Amniotic epithelial cell (primary cell): ENCODE measurements at regions not wholly inside any gene's neighbourhood (a gene's known extent, or its start where the extent isn't known, plus 50 kb on each side); places are given as distances from the start of the nearest gene placed in this dataset.

Experiments
- DNase-seq: peaks from one replicate; pipeline ENCODE4 v3.0.0-alpha.2; 2010; ENCODE audit warnings: low read depth

DNA sequence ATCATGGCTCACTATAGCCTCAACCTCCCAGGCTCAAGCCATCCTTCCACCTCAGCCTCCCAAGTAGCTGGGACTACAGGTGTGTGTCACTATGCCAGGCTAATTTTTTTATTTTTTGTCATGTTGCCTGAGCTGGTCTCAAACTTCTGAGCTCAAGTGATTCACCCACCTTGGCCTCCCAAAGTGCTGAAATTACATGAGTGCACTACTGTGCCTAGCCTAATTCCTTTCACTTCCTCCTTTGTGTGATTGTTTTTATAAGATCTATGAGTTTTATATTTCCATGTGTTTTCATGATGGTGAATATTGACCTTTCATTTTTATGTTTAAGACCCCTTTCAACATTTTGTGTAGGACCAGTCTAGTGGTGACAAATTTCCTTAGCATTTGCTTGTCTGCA, 55.2 kb upstream of the IL12B start:
- DNase-seq = no peak

DNA sequence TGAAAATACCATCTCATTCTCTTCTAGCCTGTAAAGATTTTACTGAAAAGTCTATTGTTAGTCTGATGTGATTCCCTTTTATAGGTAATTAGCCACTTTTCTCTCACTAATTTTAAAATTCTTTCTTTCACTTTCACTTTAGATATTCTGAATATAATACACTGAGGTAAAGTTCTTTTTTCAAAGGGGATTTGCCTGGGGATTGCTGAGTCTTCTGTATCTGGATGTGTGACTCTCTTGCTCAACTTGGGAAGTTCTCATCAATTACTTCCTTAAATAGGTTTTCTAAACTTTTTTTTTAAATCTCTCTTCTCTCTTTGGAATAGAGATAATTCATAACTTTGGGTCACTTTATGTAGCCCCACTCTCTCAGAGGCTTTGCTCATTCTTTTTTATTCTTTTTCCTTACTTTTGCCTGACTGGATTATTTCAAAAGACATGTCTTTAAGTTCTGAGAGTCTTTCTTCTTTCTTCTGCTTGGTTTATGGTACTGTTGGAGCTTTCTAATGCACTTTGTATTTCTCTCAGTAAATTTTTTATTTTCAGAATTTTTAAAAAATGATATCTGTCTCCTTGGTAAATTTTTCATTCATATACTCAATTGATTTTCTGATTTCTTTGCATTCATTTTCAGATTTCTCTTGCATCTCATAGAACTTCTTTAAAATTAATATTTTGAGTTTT, 55.9 kb upstream of the IL12B start:
- no peak for DNase-seq

DNA sequence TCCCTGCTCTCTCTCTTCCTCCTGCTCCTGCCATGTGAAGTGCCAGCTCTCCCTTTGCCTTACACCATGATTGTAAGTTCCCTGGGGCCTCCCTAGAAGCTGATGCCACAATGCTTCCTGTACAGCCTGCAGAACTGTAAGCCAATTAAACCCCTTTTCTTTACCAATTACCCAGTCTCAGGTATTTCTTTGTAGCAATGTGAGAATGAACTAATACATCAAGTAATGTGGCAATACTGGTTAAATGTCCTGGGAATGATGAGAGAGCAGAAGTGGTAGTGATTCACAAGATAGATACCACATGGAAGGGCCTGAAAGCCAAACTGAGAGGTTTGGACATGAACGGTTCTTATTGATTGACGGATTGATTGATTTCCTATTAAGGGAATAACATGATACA, 62.6 kb upstream of the IL12B start:
- DNase-seq = peak; percentile 2

DNA sequence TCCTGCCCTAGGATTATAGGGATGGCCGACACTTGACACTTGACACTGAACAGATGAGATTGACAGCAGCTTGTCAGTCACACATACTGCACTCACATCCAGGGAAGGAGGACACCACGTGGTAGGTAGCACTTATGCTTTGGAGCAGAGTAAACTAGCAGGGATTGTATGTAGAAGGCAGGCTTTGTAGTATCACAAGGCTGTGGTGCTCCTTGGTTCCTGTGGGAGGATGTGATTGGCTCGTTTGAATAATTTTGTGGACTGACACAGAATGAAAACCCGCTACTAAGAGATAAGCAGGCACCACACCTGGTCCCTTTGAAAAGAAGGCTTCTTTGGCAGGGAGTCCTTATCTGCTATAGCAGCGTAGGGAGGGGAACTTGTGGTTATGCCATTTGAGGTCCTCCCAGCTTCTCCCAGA, 63.6 kb upstream of the IL12B start:
- DNase-seq = no peak

DNA sequence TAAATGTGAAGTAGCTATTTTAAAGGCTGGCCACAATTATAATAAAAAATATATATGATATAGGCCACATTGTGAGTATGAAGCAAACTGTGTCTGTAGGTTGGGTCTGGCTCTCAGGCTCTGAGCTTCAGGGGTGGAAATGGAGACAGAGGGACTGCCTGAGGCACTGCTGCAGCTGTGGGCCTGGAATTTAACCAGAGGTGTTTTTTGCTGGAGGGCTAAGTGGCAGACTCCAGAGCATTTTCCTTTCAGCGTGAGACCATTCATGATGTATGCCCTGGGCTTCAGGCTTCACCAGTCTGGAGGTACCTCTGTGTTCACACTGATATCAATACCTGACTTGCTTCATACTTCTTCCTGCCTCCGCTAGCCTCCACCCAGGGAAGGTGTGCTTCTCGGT, 64.9 kb upstream of the IL12B start:
- no peak for DNase-seq

DNA sequence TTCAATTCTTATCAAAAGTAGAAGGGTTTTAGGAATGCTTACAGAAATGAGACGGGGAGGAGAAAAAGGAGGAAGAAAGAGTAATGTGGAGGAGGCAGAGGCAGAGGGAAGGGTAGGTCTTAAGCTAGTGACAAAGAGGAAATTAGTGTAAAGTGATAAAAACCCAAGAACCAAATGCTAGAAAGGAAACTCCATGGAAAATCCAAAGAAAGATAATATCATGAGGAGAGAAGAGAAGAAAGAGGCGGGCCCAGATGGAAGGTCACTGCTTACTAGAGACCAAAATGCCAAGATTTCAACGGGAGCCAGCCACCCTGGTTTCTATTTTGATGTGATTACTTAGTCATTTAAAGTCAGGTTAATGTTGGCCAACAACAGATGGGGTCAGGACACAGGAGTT, 68.6 kb upstream of the IL12B start:
- DNase-seq = no peak

DNA sequence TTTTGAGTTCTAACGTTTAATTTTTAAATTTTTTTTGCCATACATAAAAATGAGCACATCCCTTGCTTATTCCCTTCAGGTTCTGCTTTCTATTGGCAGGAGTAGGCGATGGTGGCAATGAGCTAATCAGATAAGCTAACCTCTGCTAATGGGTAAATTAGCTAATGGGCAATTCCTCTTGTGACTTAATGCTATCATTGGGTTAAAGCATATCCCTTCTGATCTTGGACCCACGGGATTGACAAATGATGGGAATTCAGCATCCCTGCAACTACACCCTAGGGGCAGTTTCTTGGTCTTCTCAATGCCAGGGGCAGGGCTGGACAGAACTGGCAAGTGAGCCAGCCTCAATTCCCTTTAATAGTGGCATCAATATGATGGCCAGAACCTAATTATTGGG, 70.2 kb upstream of the IL12B start:
- DNase-seq = no peak

DNA sequence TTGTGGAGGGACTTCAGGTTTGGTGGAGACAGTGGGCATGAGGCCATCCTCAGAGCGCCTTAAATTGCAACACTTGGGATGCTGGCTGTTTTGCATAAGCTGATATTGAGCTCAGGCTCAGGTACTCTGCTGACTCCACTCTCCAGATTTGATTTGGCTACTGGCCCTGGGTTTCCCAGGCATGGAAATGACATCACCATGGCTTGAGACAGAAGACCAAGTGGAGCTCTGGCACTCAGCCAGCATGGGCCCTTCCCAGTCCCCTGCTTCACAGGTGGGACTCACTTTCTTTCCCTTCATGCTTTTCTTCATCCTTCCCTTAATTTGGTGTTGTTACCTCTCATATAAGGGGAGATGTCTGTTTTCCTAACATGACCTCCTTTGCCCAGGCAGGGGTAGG, 72.0 kb upstream of the IL12B start:
- no peak for DNase-seq

DNA sequence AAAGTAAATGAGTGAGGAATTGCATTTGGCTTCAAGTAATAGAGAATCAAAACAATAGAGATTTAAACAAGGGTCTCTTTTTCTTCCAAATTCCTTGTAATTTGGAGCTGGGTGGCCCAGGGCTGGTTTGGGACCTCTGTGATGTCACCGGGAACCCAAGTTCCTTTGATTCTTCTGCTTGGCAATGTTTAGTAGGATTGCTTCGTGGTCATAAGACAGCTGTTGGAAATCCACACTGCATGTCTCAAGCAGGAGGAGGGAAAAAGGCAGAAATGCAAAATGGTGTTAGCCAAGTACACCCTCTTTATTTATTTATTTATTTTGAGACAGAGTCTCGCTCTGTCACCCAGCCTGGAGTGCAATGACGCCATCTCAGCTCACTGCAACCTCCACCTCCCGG, 72.6 kb upstream of the IL12B start:
- DNase-seq = no peak

DNA sequence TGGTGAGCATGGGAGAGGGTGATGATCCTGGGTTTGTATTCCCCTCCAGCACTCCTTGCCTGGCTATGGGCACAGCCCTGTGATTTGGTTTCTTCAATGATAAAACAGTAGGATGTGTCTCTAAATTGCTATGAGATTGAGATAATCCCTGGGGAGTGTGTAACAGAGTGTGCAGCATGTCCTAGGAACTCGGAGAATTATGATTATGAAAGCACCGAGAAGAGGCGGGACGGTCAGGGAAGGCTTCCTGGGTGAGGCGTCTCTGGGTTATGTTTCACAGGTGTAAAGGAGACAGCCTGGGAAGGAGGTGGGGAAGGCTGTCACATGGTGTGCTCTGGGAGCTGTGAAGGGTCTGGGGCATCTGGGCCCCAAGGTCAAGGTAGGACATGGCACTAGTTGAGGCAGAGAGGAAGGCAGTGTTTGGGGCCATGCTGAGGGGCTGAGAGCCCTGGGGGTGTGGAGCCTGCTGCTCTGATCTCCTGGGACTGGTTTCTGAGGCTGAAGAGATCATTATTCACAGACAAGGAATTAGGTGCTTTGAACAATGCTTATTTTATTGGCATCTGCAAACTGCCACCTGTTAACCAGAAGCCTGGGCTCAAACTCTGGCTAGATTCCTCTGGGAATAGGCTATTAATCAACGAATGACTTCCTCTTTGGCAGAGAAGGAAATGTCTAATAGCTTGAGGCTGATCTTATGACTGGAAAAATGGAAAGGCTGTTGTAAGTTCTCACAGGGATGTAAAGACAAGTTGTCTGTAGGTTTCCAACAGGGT, 73.8 kb upstream of the IL12B start:
- DNase-seq = no peak

DNA sequence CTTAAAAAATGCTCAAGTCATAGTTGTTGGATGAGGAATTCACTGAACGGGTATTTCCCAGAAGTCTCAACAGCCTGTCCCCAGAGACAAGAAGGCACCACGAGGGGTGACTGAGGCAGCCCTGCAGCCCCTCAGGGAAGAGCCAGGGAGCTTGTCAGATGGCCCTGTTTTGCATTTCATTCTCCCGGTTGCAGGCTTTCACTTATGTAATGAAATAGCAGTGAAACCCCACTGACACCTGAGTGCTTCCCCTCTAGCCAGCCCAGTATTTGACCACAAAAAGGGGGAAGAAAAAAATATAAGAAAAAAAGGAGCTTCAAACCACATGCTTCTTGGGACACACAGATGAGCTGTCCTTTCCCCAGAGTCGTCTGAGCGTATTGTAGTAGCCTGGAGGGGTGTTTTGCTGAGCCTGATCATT, 75.3 kb upstream of the IL12B start:
- no peak for DNase-seq

DNA sequence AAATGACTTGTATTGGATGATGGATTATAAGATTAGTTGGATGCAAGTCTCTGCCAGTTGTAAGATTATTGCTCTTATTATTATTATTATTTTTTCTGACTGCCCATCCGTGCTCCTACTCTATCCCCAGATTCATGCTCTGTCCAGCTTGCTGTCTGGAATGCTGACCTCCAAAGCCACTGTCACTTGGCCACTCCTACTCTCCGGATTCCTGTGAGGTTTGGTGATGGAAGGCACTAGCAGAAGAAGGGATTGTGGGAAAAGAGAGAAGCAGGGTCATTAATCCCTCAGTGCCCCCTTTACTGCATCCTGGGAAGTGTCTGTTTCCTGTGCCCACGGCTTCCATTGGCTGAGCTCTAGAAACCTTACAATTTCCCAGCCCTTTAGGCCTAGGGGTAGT, 76.3 kb upstream of the IL12B start:
- no peak for DNase-seq

DNA sequence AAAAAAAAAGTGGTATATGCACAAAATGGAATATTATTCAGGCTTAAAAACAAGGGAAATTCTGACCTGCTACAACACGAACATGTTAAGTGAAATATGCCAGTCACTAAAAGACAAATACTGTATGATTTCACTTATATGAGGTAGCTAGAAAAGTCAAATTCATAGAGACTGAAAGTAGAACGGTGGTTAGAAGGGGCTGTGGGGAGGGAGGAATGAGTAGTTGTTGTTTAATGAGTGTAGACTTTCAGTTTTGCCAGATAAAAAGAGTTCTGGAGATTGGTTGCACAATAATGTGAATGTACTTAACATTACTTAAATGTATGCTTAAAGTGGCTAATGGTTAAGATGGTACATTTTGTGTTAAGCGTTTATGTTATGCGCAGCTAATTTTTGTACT, 79.5 kb upstream of the IL12B start:
- DNase-seq = peak; percentile 35

DNA sequence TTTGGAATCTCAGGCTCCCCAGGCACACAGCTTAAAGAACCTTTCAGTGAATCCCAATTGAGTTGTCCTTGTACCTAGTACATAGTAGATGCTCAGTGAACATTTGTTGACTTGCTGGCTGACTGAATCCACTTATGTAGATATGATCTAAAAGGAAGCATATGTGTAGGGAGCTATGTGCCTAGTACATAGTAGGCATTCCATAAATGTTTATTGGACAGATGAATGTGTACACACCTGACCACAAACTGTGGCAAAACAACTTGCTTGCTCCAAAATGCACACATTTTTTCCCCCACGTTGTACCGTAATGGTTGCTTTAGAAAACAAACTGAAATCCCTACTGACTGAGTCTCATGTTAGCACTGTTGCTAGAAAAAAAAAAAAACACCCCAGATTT, 80.2 kb upstream of the IL12B start:
- DNase-seq = peak; percentile 70

DNA sequence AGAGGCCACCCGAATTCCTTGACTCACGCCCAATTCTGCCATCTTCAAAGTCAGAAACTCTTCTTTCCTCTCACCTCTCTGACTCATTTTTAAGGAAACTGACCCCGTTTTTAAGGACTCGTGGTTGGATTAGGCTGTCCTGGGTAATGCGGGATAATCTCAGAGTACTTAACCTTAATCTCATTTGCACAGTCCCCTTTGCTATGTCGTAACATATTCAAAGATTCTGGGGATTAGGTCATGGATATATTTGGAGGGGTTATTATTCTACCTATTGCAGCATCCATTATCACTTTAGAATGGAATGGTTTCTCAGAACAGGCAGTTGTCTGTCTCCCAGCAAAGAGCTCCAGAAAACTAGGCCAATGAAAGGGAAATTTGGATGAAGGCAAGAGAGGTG, 80.8 kb upstream of the IL12B start:
- DNase-seq = peak; percentile 39

DNA sequence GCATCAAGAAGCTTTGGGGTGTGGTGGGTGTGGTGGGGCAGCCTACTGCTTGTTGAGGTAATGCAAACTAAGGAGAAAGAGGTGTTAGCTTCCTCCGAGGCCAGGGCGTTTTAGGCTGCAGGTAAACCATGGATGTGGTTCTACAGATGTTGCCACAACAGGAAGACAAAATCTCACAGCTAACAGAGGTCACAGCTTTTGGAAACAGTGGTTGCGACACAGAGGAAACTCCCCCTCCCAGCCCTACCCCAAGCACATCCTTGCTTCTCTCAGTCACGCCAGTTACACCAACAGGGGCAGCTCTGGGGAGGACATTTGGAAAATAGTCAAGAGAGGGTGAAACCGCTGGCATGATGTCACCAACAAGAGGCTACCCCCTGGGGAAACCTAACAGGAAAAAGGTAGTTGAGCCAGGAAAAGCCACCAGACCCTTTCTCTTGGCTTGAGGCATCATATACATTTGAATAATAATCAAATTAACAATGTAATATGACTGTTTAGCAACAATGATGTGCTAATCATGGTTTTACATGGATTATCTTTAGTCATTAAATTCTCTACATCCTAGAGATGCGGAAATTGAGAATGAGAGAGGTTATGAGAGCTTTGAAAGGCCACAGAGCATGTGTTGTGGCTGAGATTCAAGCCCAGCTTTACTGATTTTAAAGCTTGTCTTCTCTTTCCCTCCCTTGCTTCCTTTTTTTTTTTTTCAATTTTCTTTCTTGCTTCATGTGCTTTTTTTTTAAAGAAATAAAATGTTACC, 82.2 kb upstream of the IL12B start:
- peak; percentile 9 for DNase-seq

DNA sequence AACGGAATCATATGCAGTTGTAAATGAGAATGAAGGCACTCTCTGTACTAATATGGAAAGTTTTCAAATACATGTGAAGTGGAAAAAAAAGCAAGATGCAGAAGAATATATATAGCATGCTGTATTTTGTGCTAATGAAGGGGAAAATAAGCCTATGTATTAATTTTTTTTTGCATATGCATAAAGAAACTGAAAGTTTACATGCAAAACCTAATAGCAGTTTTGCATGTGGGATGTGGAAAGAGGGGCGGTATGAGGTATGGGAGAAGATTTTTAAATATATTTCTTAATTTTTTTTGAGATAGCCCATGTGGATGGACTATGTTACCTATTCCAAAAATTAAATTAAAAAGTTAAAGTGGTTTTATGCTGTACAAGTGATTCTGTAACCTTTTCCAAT, 83.7 kb upstream of the IL12B start:
- no peak for DNase-seq

DNA sequence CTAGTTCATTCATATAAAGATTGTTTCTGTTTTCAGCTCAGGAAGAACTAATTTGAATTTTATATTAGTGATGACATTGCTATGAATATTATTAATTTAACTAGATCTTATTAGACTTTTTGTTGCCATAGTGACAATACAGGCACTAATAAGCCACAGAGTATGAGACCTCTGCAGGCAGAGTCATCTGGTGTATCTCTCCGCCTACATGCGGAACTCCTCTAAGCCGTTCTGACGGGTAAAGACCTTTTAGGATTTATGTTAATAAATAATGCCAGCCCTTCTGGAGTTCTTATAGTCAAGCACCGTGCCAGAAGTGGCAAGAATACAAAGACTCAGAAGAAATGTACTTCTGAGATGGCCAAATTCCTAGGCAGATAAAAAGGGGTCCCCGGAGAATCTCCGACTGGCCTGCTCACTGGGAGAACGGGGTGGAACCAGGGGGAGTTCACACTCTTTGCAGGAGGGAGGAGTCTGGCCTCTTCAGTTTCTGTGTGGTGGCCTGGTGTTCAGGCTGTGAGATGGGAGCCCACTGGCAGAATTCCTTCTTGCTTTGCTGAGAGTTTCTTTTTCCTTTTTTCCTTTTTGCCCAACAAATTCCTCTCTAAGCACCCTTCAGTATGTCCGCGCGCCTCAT, 85.1 kb upstream of the IL12B start:
- peak; percentile 79 for DNase-seq

DNA sequence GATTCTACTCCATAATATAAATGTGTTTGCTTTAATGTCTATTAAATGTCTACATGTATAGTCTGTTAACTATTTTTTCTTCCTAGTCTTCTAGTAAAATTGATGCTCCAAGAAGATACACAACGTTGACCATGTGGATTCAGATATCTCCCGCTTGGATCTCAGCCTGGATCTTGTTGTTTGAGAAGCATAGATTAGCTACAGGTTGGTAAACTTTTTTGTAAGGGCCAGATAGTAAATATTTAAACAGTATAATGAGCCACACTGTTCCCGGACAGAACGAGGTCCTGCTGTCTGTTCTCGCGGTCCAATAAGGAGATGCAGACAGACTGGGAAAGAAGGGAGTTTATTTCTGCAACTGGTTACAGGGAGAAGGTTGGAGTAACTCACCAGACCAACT, 86.2 kb upstream of the IL12B start:
- DNase-seq = no peak

DNA sequence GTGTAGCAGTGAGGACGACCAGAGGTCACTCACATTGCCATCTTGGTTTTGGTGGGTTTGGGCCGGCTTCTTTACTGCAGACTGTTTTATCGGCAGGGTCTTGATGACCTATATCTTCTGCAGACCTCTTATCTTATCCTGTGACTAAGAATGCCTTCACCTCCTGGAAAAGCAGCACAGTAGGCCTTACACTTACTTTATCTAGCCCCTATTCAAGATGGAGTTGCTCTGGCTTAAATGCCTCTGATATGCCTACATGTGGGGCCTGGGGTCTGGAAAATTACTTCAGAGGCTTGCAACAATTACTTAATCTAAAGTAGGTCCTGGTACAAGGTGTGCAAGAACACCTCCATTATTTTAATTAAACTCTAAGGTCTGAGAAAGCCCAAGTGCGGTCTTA, 86.9 kb upstream of the IL12B start:
- DNase-seq = no peak

DNA sequence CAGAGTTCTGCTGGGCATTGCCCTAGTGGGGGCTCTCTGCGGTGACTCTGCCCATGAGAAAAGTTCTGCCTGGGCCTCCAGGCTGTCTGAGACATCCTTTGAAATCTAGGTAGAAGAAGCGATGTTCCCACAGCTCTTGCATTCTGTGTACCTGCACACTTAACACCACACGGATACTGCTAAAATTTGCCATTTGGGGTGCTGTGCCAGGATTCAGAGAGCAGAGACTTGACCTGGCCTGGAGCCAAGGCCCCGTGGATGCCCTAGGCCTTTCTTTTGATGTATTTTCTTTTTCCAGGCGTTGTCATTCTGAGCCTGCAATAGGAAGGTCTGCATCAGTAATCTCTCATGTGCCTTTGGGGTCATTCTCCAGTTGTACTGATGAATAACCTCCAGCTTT, 89.3 kb upstream of the IL12B start:
- DNase-seq = no peak

DNA sequence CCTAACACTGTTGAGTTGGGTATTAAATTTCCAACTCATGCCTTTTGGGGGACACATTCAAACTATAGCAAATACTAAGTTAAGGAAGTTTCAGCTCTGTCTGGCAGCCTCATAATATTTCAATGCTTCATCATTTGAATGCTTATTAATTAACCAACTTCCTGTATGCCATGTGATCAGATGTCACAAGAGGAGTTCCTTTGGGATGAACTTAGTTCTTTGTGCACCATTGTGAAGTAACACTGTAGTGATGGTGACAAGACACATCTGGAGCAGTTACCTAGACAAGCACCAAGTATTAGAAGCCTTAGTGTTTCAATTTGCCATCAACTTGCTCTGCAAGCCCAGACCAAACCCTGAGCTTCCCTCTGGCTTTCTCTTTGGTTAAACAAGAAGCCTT, 90.7 kb upstream of the IL12B start:
- DNase-seq = no peak

DNA sequence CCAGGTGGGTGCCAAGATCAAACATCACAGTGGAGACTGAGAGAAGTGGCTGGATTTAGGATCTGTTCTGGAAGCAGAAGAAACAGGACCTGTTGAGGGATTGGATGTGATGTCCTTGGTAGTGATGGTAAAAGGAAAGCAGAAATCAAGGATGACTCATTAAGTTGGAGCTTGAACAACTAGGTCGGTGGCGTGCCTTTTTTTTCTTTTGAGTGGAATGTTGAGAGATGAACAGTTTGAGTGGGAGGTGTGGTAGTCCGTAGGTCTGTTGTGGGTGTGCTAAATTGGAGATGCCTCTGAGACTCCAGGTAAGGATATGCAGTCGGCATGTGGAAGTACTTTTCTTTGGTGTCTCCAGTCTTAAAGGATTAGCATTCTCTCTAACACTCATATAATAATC, 92.1 kb upstream of the IL12B start:
- DNase-seq = peak; percentile 75
